Ureter (tissue), 1 donor: ENCODE measurements at regions not wholly inside any gene's neighbourhood (a gene's known extent, or its start where the extent isn't known, plus 50 kb on each side); places are given as distances from the start of the nearest gene placed in this dataset.
"Not testable (repeated sequence)": the region's sequence is repeated elsewhere in the genome, so short reads cannot be mapped to it uniquely, and the experiment has no call there.

Experiments used
- DNase-seq: peaks from one replicate; pipeline ENCODE4 v3.0.0-alpha.2; 2020; ENCODE audit warnings: low spot score
- donor health status: DM: yes; HTN: yes; CAD: no.

GRCh38 chr13:18322821-18323220 lies 858.8 kb downstream of the TUBA3C start:
- DNase-seq: not testable (repeated sequence)

GRCh38 chr13:18319653-18320052 lies 862.0 kb downstream of the TUBA3C start:
- DNase-seq: not testable (repeated sequence)

DNA sequence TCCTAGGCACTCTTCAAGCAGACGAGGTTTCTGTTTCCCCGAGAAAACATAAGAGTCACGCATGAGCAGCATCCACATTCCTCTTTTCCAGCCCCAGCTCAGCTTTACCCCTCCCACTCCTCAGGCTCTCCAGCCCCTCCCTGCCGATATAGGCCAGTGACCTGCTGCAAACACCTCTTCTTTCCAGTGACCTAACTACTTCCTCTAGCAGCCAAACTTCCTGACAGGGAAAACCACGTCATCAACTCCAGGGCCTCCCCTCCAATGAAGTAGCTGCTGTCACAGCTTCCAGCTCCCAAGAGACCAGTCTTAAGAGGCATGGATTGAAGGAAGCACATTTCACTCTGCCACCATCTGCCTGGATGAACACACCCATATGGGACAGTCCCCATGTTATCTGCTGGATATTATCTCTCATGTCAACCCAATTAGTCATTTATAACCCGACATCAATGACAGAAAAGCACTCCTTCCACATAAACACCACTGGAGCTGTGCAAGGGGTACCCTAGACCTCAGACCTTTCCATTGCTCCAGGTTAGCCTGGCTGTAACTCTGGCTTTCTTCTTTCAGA lies 878.3 kb downstream of the TUBA3C start:
- not testable (repeated sequence) for DNase-seq

- DNase-seq: not testable (repeated sequence)
These were observed 880.7 kb downstream of the TUBA3C start for GRCh38 chr13:18300968-18301367.

DNA sequence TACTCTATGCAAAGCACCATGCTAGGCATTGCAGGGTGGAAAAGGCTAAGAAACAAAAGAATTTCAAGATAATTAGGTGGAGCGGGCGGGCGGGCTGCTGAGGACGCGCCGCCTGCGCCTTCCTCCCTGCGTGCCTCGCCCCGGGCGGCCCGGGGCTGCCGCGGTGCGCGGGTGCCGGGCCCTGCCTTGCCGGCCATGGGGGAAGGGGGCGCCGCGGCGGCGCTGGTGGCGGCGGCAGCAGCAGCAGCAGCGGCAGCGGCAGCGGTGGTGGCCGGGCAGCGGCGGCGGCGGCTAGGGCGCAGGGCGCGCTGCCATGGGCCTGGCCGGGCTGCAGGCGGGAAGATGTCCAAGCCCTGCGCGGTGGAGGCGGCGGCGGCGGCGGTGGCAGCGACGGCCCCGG lies 884.3 kb downstream of the TUBA3C start:
- not testable (repeated sequence) for DNase-seq

DNA sequence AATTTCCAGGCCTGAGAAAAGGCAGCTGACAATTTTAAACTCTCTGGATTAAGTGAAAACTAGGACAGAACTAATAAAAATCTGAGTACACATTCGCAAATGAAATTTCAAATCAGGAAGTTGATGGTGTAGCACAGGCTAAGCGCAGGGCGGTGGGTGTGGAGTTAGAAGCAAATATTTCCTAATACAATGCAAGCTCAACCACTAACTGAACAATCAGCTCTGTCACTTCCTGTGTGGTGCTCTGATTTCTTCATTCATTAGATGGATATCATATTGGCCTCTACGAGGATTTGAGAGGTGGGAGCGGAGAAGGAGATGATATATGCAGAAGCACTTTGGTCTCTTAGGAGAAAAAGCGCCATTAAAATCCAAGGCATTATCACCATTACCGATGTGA lies 885.0 kb downstream of the TUBA3C start:
- DNase-seq: not testable (repeated sequence)

DNA sequence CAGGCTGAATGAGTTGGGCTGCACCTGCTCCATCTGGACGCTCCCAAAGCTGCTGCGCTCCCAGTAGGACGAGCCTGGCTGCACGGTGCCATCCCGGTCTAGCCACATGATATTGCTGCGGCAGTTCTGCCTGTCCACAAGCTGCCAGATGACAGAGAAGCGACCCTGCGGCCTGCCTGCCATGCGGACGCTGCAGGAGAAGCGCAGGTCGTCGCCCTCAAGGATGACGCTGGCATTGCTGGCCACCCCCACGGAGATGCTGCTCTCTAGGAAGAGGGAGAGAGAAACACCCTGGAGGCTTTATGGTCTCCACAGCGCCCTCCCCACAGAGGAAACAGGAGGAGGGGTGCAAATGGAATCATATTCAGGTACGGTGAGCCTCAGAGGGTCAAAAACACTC lies 887.3 kb downstream of the TUBA3C start:
- not testable (repeated sequence) for DNase-seq

- DNase-seq: not testable (repeated sequence)
These were observed 894.8 kb downstream of the TUBA3C start for GRCh38 chr13:18286848-18287247.

- DNase-seq: not testable (repeated sequence)
These were observed 896.0 kb downstream of the TUBA3C start for GRCh38 chr13:18285663-18286062.

- not testable (repeated sequence) for DNase-seq
These were observed 897.6 kb downstream of the TUBA3C start for GRCh38 chr13:18284040-18284439.

DNA sequence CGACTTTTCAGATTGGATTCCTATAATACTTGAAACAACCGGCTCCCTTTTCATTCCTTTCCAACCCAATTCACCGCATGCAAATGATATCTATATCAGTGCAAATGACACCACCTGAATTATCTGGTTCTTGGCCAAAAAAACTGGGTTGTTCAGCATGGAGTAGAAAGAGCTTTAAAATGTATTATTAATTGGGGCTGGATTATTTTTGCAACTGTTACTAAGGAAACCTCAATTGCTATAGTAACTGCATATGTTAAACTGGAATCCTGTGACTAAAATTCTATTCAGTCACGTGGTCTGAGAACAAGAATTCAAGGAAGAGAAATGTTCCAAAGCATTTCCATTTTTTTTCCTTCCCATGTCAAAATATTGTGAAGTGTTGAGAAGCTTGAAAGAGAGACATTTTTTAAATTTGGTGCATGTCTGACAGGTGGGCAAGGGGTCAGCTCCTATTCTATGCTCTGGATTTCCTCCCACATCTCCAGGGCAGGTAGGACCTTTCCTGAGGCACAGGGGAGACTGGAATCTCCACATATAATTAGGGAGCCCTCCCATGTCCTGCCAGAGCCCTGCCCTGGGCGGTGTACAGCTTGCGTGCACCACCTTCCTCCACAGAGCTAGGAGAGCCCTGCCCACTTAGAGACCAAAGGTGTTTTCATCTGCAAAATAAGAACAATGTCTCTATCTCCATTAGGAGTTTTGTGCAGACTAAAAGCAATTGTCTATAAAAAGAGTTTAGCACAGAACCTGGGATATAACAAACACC lies 899.6 kb downstream of the TUBA3C start:
- DNase-seq: not testable (repeated sequence)

DNA sequence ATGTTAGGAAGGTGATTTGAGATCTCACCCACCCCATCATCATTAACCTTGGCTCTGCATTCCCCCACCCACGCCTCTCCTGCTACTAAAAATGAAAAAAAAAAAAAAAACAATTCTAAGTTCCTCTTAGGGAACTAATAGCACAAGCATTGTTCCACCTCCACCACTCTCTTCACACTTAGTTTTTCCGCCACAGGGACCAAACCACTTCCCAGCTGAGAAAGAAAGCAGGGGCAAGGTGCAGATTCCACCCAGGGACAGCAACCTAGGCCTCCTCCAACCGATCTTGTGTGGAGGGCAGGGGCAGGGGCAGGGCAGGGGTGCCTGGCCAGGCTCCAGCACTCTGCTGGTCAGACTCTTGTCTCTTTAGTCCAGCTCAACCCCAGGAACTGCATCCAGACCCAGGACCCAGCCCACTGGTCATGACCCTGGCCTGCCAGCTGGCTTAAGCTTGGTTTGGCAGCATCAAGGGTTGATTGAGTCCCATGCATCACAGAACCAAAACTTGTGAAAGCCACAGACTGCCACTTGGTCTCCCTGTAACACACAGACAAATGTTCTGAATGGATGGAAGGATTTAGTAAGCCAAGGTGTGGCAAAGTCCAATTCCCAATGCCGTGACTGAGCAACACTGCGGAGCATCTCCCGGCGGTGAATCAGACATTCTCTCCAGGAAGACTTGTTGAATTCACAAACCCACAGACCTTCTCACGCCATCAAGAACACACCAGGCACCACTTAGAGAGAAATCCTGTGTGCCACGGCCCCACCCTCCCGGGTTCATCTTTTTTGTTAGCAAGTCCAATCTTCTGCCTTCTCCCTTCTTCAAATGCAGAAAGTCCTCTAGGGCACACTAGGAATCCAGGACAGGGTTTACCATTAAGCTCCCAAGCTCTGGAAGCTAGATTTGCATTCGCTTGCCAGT lies 900.5 kb downstream of the TUBA3C start:
- not testable (repeated sequence) for DNase-seq

DNA sequence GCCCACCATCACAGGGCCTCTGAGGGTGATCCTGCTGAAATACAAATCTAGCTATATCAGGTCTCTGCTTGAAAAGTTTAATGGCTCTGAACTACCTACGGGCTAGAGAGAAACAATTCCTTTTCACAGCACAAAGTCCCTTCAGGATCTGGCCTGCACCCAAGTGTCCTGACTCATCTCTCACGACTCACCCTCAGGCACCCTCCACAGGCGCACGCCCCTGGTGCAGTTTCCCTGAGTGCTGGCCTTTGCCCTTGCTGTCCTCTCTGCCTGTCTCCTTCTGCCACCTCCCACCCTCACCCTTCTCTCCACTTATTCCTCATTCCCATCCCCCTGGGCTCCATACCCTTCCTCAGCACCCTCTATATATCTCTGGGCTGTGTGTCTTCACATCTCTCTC lies 901.7 kb downstream of the TUBA3C start:
- DNase-seq: not testable (repeated sequence)

GRCh38 chr13:18277372-18277771 lies 904.3 kb downstream of the TUBA3C start:
- DNase-seq: not testable (repeated sequence)

DNA sequence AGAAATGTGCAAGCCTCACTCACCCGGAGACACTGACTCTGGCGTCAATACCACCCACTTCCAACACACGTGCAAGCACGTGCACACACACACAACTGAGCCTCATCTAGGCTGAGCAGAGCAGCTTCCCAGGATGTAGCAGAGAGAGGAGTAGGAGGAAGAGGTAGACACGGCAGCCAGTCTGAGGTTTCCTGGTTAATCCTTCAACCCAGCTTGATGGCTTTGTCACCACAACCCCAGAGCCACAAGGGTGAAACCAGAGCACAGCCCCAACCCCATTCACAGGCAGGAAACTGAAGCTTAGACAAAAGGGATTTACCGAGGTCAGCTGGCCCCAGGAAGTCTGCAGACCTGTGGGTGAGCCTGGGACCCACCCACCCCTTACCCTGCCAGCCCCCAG lies 905.3 kb downstream of the TUBA3C start:
- not testable (repeated sequence) for DNase-seq

GRCh38 chr13:18273785-18274514 lies 907.7 kb downstream of the TUBA3C start:
- not testable (repeated sequence) for DNase-seq

- not testable (repeated sequence) for DNase-seq
These were observed 922.7 kb downstream of the TUBA3C start for GRCh38 chr13:18258801-18259419.

- DNase-seq: not testable (repeated sequence)
These were observed 923.9 kb downstream of the TUBA3C start for GRCh38 chr13:18257686-18258085.

GRCh38 chr13:18252848-18253247 lies 928.8 kb downstream of the TUBA3C start:
- DNase-seq: not testable (repeated sequence)

DNA sequence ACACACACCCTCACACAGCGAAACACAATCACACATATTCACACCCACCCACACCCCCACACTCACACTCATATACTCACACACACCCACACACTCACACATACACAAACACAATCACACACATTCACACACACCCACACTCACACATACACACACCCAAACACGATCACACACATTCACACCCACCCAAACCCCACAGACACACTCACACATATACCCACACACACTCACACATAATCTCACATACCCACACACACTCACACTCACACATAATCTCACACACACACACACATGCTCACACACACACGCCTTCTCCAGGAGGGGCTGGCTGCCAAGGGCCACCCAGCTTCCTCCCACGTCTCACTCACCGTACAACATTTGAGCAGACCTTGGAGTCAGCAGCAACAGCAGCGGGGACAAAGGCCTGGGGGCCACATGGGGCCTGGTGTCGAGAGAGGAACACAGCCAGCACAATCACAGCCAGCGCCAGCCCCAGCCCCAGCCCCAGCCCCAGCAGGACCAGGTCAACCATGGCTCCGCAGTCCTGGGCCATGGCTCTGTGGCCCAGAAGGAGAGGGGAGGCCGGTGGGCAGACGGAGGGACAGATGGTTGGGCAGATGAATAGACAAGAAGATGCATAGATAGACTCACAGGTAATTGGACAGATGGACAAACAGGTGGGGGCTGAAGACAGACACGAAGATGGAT lies 932.9 kb downstream of the TUBA3C start:
- DNase-seq: not testable (repeated sequence)
